GM18873 (cell line): ENCODE measurements at regions not wholly inside any gene's neighbourhood (a gene's known extent, or its start where the extent isn't known, plus 50 kb on each side); places are given as distances from the start of the nearest gene placed in this dataset.

ENCODE experiments used
- ATAC-seq: cut with Tn5 transposase; IDR thresholded peaks from one replicate; pipeline ENCODE4 v1.9.1; 2021; ENCODE audit warnings: mild to moderate bottlenecking, moderate library complexity, moderate number of reproducible peaks; ENCODE audit not compliant: unreplicated experiment, low FRiP score

GRCh38 chr6:169165561-169166300 is 87.9 kb downstream of the THBS2 start:
- ATAC-seq = no peak

- no peak for ATAC-seq
These were observed 88.7 kb downstream of the THBS2 start for GRCh38 chr6:169164986-169165385.

- ATAC-seq = no peak
These were observed 89.2 kb downstream of the THBS2 start for GRCh38 chr6:169164451-169164850.

- ATAC-seq = no peak
These were observed 90.2 kb downstream of the THBS2 start for GRCh38 chr6:169163411-169163901.

GRCh38 chr6:169162752-169163407 is 90.8 kb downstream of the THBS2 start:
- ATAC-seq = no peak

- no peak for ATAC-seq
These were observed 91.4 kb downstream of the THBS2 start for GRCh38 chr6:169162249-169162648.

- ATAC-seq = no peak
These were observed 92.0 kb downstream of the THBS2 start for GRCh38 chr6:169161572-169162167.

GRCh38 chr6:169160855-169161560 is 92.6 kb downstream of the THBS2 start:
- ATAC-seq = no peak

- no peak for ATAC-seq
These were observed 93.4 kb downstream of the THBS2 start for GRCh38 chr6:169160091-169160854.

GRCh38 chr6:169159331-169159730 is 94.3 kb downstream of the THBS2 start:
- no peak for ATAC-seq

GRCh38 chr6:169158691-169159090 is 95.0 kb downstream of the THBS2 start:
- no peak for ATAC-seq

- ATAC-seq = no peak
These were observed 95.5 kb downstream of the THBS2 start for GRCh38 chr6:169158174-169158573.

GRCh38 chr6:169157197-169158148 is 96.2 kb downstream of the THBS2 start:
- no peak for ATAC-seq

GRCh38 chr6:169156793-169157147 is 96.9 kb downstream of the THBS2 start:
- ATAC-seq = no peak

- ATAC-seq = no peak
These were observed 97.4 kb downstream of the THBS2 start for GRCh38 chr6:169156108-169156792.

GRCh38 chr6:169155481-169155880 is 98.2 kb downstream of the THBS2 start:
- no peak for ATAC-seq

GRCh38 chr6:169153401-169153800 is 100.2 kb downstream of the THBS2 start:
- ATAC-seq = no peak

- no peak for ATAC-seq
These were observed 107.1 kb downstream of the THBS2 start for GRCh38 chr6:169146521-169146920.
